ENCODE measurements at regions not wholly inside any gene's neighbourhood (a gene's known extent, or its start where the extent isn't known, plus 50 kb on each side); places are given as distances from the start of the nearest gene placed in this dataset.
"Not testable (repeated sequence)": the region's sequence is repeated elsewhere in the genome, so short reads cannot be mapped to it uniquely, and the experiment has no call there.

GRCh38 chr19:30856786-30857185 lies 484.6 kb downstream of the ZNF536 start:
- no peak for DNase-seq

- DNase-seq = no peak
These were observed 484.2 kb downstream of the ZNF536 start for GRCh38 chr19:30856376-30856775.

- no peak for DNase-seq
These were observed 483.3 kb downstream of the ZNF536 start for GRCh38 chr19:30855442-30855841.

- DNase-seq = no peak
These were observed 482.5 kb downstream of the ZNF536 start for GRCh38 chr19:30854661-30855060.

- DNase-seq = no peak
These were observed 482.0 kb downstream of the ZNF536 start for GRCh38 chr19:30854207-30854606.

- no peak for DNase-seq
These were observed 480.9 kb downstream of the ZNF536 start for GRCh38 chr19:30853036-30853435.

GRCh38 chr19:30852168-30852567 lies 480.0 kb downstream of the ZNF536 start:
- no peak for DNase-seq

GRCh38 chr19:30851646-30852045 lies 479.5 kb downstream of the ZNF536 start:
- no peak for DNase-seq

GRCh38 chr19:30848636-30849425 lies 476.6 kb downstream of the ZNF536 start:
- DNase-seq = no peak

- no peak for DNase-seq
These were observed 473.9 kb downstream of the ZNF536 start for GRCh38 chr19:30846102-30846501.

- no peak for DNase-seq
These were observed 470.7 kb downstream of the ZNF536 start for GRCh38 chr19:30842926-30843325.

- no peak for DNase-seq
These were observed 469.8 kb downstream of the ZNF536 start for GRCh38 chr19:30841934-30842333.

GRCh38 chr19:30830875-30831274 lies 458.7 kb downstream of the ZNF536 start:
- no peak for DNase-seq

- not testable (repeated sequence) for DNase-seq
These were observed 453.3 kb downstream of the ZNF536 start for GRCh38 chr19:30825505-30825904.

GRCh38 chr19:30824809-30825208 lies 452.6 kb downstream of the ZNF536 start:
- DNase-seq = no peak

GRCh38 chr19:30817965-30818567 lies 445.9 kb downstream of the ZNF536 start:
- DNase-seq = no peak

- no peak for DNase-seq
These were observed 445.0 kb downstream of the ZNF536 start for GRCh38 chr19:30817197-30817596.

- DNase-seq = no peak
These were observed 443.9 kb downstream of the ZNF536 start for GRCh38 chr19:30815889-30816580.

- DNase-seq = no peak
These were observed 440.0 kb downstream of the ZNF536 start for GRCh38 chr19:30812099-30812678.

- no peak for DNase-seq
These were observed 439.4 kb downstream of the ZNF536 start for GRCh38 chr19:30811397-30812098.

GRCh38 chr19:30810726-30811125 lies 438.5 kb downstream of the ZNF536 start:
- DNase-seq = no peak

- DNase-seq = no peak
These were observed 435.1 kb downstream of the ZNF536 start for GRCh38 chr19:30807278-30807677.

GRCh38 chr19:30806311-30806710 lies 434.1 kb downstream of the ZNF536 start:
- no peak for DNase-seq
